K562 (cell line): ENCODE measurements at regions not wholly inside any gene's neighbourhood (a gene's known extent, or its start where the extent isn't known, plus 50 kb on each side); places are given as distances from the start of the nearest gene placed in this dataset.

ENCODE experiments used
- ATF2 ChIP-seq: sonication (generic); formaldehyde crosslinking; IDR thresholded peaks from 2 replicates; pipeline ENCODE4 v1.8.1; 2022; ENCODE audit warnings: missing genetic modification reagents
- CLOCK ChIP-seq: fragments of 250-450 bp; sonication (Bioruptor Pico); IDR thresholded peaks from 2 replicates; pipeline ENCODE4 v1.4.0; 2020; ENCODE audit warnings: mild to moderate bottlenecking, moderate library complexity, borderline replicate concordance
- MBD1 ChIP-seq: fragments of 250-450 bp; sonication (Bioruptor Pico); IDR thresholded peaks from 2 replicates; pipeline ENCODE4 v1.8.0; 2022; ENCODE audit warnings: inconsistent platforms
- NCOA6 ChIP-seq: fragments of 450-650 bp; IDR thresholded peaks from 2 replicates; pipeline ENCODE4 v1.6.1; 2017; ENCODE audit warnings: mild to moderate bottlenecking
- PBX2 ChIP-seq, 2 experiments: IDR thresholded peaks in 1 of 2; conservative IDR thresholded peaks in 1 of 2; 2 replicates each; pipeline ENCODE4 v1.6.1; 2016; ENCODE audit warnings: low read depth in 2 of 2, mild to moderate bottlenecking in 1 of 2, missing compliant biosample characterization in 1 of 2, missing genetic modification characterization in 1 of 2, moderate library complexity in 1 of 2
- ZBTB17 ChIP-seq: fragments of 450-650 bp; formaldehyde crosslinking; IDR thresholded peaks from 2 replicates; pipeline ENCODE4 v1.4.0; 2020; ENCODE audit warnings: mild to moderate bottlenecking
- ZNF197 ChIP-seq: fragments of 200-800 bp; sonication (Bioruptor generic); IDR thresholded peaks from 2 replicates; pipeline ENCODE4 v1.6.1; 2016; ENCODE audit warnings: low read depth, missing genetic modification characterization, missing compliant biosample characterization
- ZNF830 ChIP-seq: fragments of 250-450 bp; sonication (Bioruptor Pico); IDR thresholded peaks from 2 replicates; pipeline ENCODE4 v1.5.0; 2021; ENCODE audit warnings: mild to moderate bottlenecking

GRCh38 chr3:124246376-124246775 lies 254.5 kb upstream of the ROPN1 start (continued):
- TF ChIP-seq PBX2 (CRISPR knock-in tag; IDR thresholded peaks at IDR 0.05; ENCODE audit: low read depth) (no peak), PBX2 (tag; conservative IDR thresholded peaks at IDR 0.05; ENCODE audit: low read depth) (no peak), MBD1 (CRISPR knock-in tag) (no peak), ZNF197 (CRISPR knock-in tag) (no peak), ZNF830 (CRISPR knock-in tag) (no peak), NCOA6 (no peak), ATF2 (no peak), CLOCK (CRISPR knock-in tag) (no peak), ZBTB17 (CRISPR knock-in tag) (no peak)
